Neural cell (in vitro differentiated cells): ENCODE measurements at regions not wholly inside any gene's neighbourhood (a gene's known extent, or its start where the extent isn't known, plus 50 kb on each side); places are given as distances from the start of the nearest gene placed in this dataset.

Experiments used
- H2AFZ ChIP-seq: fragments of 200-600, 300-800 bp; sonication (generic), shearing (Covaris generic); 2 replicates; pipeline ENCODE4 v1.6.0; 2014; ENCODE audit warnings: low read depth, mild to moderate bottlenecking, antibody characterized with exemption, low read length, moderate library complexity
- H3F3A ChIP-seq: fragments of 200-600 bp; shearing (Covaris generic); 2 replicates; pipeline ENCODE4 v1.6.1; 2016; ENCODE audit warnings: mild to moderate bottlenecking, moderate library complexity, mixed read lengths, antibody characterized with exemption, low read length; ENCODE audit not compliant: insufficient read depth, poor library complexity, severe bottlenecking
- H3K27ac ChIP-seq: fragments of 200-600, 300-800 bp; sonication (generic), shearing (Covaris generic); 2 replicates; pipeline ENCODE4 v1.5.1; 2014; ENCODE audit warnings: mild to moderate bottlenecking, low read length, moderate library complexity
- H3K27me3 ChIP-seq: fragments of 300-800, 200-600 bp; sonication (generic), shearing (Covaris generic); 2 replicates; pipeline ENCODE4 v1.6.0; 2014; ENCODE audit warnings: mild to moderate bottlenecking, low read depth, low read length, moderate library complexity; ENCODE audit not compliant: insufficient read depth
- H3K36me3 ChIP-seq: fragments of 300-800, 200-600 bp; sonication (generic), shearing (Covaris generic); 2 replicates; pipeline ENCODE4 v1.5.1; 2014; ENCODE audit warnings: mild to moderate bottlenecking, antibody characterized with exemption, low read length, moderate library complexity; ENCODE audit not compliant: insufficient read depth
- H3K4me2 ChIP-seq: fragments of 300-800, 200-600 bp; sonication (generic), shearing (Covaris generic); 2 replicates; pipeline ENCODE4 v1.6.0; 2014; ENCODE audit warnings: mild to moderate bottlenecking, low read length
- H3K4me3 ChIP-seq: fragments of 300-800, 200-600 bp; sonication (generic), shearing (Covaris generic); 2 replicates; pipeline ENCODE4 v1.5.1; 2014; ENCODE audit warnings: mild to moderate bottlenecking, low read length, moderate library complexity
- H3K79me2 ChIP-seq: fragments of 200-600 bp; shearing (Covaris generic); replicated peaks from 2 replicates; pipeline ENCODE4 v1.6.0; 2014; ENCODE audit warnings: mild to moderate bottlenecking, low read length, moderate library complexity; ENCODE audit not compliant: insufficient read depth
- H3K9ac ChIP-seq: fragments of 300-800, 200-600 bp; sonication (generic), shearing (Covaris generic); 2 replicates; pipeline ENCODE4 v1.6.1; 2016; ENCODE audit warnings: mild to moderate bottlenecking, low read length, mixed read lengths
- H3K9me2 ChIP-seq: fragments of 200-600 bp; shearing (Covaris generic); 2 replicates; pipeline ENCODE4 v1.6.1; 2016; ENCODE audit warnings: mild to moderate bottlenecking, low read length, mixed read lengths; ENCODE audit not compliant: insufficient read depth
- H3K9me3 ChIP-seq: fragments of 200-600, 300-800 bp; sonication (generic), shearing (Covaris generic); 2 replicates; pipeline ENCODE4 v1.6.1; 2016; ENCODE audit warnings: mild to moderate bottlenecking, mixed run types, low read length, moderate library complexity, mixed read lengths
- H4K20me1 ChIP-seq: fragments of 200-600 bp; shearing (Covaris generic); 2 replicates; pipeline ENCODE4 v1.6.1; 2016; ENCODE audit warnings: mild to moderate bottlenecking, mixed run types; ENCODE audit not compliant: insufficient read depth
- CTCF ChIP-seq: fragments of 450-650 bp; IDR thresholded peaks from 2 replicates; pipeline ENCODE4 v1.5.1; 2014; ENCODE audit warnings: antibody characterized with exemption, mild to moderate bottlenecking, moderate library complexity; ENCODE audit not compliant: poor library complexity, severe bottlenecking
- EP300 ChIP-seq: fragments of 450-650 bp; conservative IDR thresholded peaks from 2 replicates; pipeline ENCODE4 v1.6.1; 2014; ENCODE audit warnings: antibody characterized with exemption, mild to moderate bottlenecking, moderate library complexity; ENCODE audit not compliant: poor library complexity, severe bottlenecking
- EZH2 ChIP-seq: fragments of 200-600, 300-800 bp; shearing (Covaris generic), sonication (generic); IDR thresholded peaks from 2 replicates; pipeline ENCODE4 v1.6.1; 2014; ENCODE audit warnings: antibody characterized with exemption, low read length, borderline replicate concordance, mild to moderate bottlenecking; ENCODE audit not compliant: insufficient read depth, poor library complexity, severe bottlenecking
- MXI1 ChIP-seq: fragments of 450-650 bp; conservative IDR thresholded peaks from 2 replicates; pipeline ENCODE4 v1.6.1; 2014; ENCODE audit warnings: antibody characterized with exemption, mild to moderate bottlenecking; ENCODE audit not compliant: poor library complexity, severe bottlenecking
- POLR2AphosphoS5 ChIP-seq: IDR thresholded peaks from 2 replicates; pipeline ENCODE4 v1.6.1; 2012
- RAD21 ChIP-seq: fragments of 450-650 bp; conservative IDR thresholded peaks from 2 replicates; pipeline ENCODE4 v1.6.1; 2014; ENCODE audit warnings: antibody characterized with exemption, mild to moderate bottlenecking, moderate library complexity
- REST ChIP-seq: IDR thresholded peaks from 2 replicates; pipeline ENCODE4 v1.6.1; 2012; ENCODE audit warnings: borderline replicate concordance
- SMC3 ChIP-seq: fragments of 450-650 bp; conservative IDR thresholded peaks from 2 replicates; pipeline ENCODE4 v1.6.1; 2014; ENCODE audit warnings: antibody characterized with exemption, mild to moderate bottlenecking, moderate library complexity; ENCODE audit not compliant: poor library complexity
- TAF1 ChIP-seq: IDR thresholded peaks from 2 replicates; pipeline ENCODE4 v1.6.1; 2012; ENCODE audit warnings: low read depth

GRCh38 chr20:60294632-60295031 lies 336.4 kb downstream of the CDH26 start:
- no peaks in the 10 kb centered on the region for H3K27me3 ChIP-seq

DNA sequence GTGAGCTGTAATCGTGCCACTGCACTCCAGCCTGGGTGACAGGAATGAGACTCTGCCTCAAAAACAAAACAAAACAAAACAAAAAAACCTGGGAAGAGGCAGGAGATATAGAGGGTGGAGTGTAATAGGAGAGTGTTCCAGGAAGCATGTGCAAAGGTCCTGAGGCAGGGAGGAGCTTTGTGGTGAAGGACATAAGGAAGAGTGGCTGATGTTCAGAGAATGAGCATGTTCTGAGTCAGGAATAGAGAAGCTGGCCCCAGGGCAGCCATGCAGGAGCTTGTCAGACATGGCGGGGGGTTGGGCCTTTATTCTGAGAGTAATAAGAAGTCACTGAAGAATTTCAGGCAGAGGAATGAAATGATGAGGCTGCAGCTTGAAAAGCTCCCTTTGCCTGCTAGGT lies 337.0 kb downstream of the CDH26 start:
- H3K36me3 ChIP-seq: no peaks in the 10 kb centered on the region
- H3K27ac ChIP-seq: no peak overlapping the region
- no peak overlapping the region for H3K4me2 ChIP-seq
- no peak overlapping the region for H3K4me3 ChIP-seq
- peaks cover 2% of the 10 kb centered on the region for H3K9me3 ChIP-seq
- H3K9ac ChIP-seq: no peak overlapping the region
- no peak overlapping the region for H2AFZ ChIP-seq
- no peaks in the 10 kb centered on the region for H3K79me2 ChIP-seq
- H3K9me2 ChIP-seq: no peaks in the 10 kb centered on the region
- H3F3A ChIP-seq: no peaks in the 10 kb centered on the region
- no peaks in the 10 kb centered on the region for H4K20me1 ChIP-seq
- H3K27me3 ChIP-seq: no peaks in the 10 kb centered on the region
- TF ChIP-seq SMC3: no peak
- no peak for TF ChIP-seq EP300
- no peak for TF ChIP-seq REST
- no peak for TF ChIP-seq CTCF
- no peak for TF ChIP-seq EZH2
- no peak for TF ChIP-seq POLR2AphosphoS5

More at GRCh38 chr20:60294632-60295031, 336.4 kb downstream of the CDH26 start:
- Histone ChIP-seq H4K20me1 (no peaks in the 10 kb centered on the region), H3K9me2 (no peaks in the 10 kb centered on the region), H3K4me3 (no peak overlapping the region), H3F3A (no peaks in the 10 kb centered on the region), H3K4me2 (no peak overlapping the region), H3K27ac (no peak overlapping the region), H3K36me3 (no peaks in the 10 kb centered on the region), H3K9me3 (peaks cover 8% of the 10 kb centered on the region), H3K9ac (no peak overlapping the region), H3K79me2 (no peaks in the 10 kb centered on the region), H2AFZ (no peak overlapping the region)
- TF ChIP-seq REST: no peak
- TF ChIP-seq EZH2: no peak
- TF ChIP-seq EP300: no peak
- TF ChIP-seq SMC3: no peak
- no peak for TF ChIP-seq CTCF
- TF ChIP-seq POLR2AphosphoS5: no peak
- TF ChIP-seq MXI1: no peak
- no peak for TF ChIP-seq RAD21
- no peak for TF ChIP-seq TAF1
